GM21619 (cell line): ENCODE measurements at regions not wholly inside any gene's neighbourhood (a gene's known extent, or its start where the extent isn't known, plus 50 kb on each side); places are given as distances from the start of the nearest gene placed in this dataset.
"Not testable (repeated sequence)": the region's sequence is repeated elsewhere in the genome, so short reads cannot be mapped to it uniquely, and the experiment has no call there.

ENCODE experiments used
- ATAC-seq: cut with Tn5 transposase; IDR thresholded peaks from one replicate; pipeline ENCODE4 v1.9.1; 2021; ENCODE audit not compliant: unreplicated experiment

DNA sequence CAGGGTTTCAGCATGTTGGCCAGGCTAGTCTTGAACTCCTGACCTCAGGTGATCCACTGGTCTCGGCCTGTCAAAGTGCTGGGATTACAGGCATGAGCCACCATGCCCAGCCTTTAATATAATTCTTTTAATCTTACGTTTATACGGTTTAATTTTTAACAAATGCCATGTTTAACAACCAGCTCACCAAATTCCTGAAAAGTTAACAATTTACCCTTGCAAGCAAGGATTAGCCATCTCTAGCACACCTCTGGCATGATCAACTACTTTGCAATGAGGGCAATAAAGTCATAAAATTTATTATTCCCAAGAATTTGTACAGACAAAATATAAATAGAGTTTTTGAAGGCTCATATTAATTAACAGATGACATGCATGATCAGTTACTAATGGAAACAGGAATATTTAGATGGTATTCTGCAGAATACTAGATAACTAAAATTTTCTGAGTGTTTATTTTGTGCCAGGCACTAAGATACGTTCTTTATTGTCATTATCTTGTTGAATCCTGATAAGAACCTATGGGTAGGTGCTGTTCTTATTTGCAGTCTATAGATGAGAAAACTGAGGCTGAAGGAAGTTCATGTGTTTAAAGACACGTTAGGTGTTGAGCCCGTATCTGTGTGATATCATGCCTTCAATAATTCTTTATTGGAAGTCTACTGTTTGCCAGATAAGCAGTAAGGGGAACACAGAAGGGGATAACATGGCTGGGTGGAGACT is 190.1 kb downstream of the CDCA7 start:
- ATAC-seq = no peak

DNA sequence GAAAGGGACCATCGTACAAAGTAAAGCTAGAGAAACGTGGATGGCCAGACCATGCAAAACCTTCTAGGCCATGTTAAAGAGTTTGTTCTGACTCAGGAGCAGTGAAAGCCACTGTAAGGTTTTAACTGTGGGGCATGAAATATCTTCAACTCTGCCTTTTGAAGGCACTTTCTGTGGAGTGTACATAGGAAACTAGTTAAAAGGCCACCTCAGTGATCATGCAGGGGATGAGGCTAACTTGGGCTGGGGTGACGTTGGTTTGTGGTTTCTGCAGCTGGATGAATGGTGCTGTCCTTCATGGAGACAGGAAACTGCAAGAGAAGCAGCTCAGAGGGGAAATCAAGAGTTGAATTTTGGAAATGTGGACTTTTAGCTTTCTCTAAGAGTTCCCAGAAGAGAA is 190.7 kb downstream of the CDCA7 start:
- ATAC-seq = no peak

DNA sequence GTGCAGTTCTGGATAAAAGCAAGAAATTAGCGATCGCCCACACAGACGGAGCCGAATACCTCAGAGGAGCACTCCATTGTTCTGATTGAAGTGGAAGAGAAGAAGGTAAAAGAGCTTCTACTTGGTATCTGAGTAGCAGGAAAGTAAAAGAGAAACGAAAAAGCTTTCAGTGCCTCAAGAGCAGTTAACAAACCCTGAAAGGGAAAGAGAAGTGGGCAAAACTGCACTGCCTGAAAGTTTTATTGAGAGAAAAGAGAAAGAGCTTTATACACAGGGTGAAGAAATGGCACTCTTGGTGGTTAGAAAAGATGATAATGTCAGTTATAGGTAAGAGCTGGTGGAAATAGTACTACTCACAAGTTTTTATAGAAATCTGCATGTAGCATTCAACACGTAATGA is 192.8 kb downstream of the CDCA7 start:
- ATAC-seq = no peak

DNA sequence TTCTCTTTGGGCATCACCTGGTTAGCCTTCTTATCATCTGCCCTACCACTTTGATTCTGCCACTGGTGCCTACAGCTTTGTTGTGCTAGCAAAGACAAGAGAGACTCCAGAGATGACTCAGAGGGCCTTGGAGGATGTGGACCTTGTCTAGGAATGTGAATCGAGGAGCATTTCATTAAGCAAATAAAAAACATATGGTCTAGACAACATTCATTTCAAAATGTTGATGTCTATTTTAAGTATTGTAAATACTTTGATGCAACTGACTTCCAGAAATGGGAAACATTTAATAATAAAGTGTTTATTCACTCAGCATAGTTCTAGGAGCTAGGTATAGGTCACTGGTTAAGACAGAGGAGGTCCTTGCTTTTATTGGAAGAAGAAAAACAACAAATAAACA is 195.5 kb downstream of the CDCA7 start:
- no peak for ATAC-seq

DNA sequence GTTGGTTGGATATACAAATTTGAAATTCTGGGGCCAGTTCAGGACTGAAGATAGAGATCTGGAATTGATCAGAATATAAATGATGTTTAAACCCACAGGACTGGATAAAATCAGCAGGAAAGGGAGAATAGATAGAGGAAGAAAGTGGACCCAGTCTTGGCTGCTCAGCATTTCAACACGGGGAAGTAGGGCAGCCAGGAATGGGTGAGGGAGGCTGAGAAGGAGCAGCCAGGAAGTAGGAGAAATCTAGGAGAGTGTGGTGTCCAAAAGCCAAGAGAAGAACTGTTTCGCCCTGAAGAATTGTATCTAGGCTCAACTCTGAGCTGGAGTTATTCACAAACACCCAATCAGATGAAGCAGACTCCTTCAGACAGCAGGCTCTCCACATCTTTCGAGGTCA is 197.9 kb downstream of the CDCA7 start:
- no peak for ATAC-seq

DNA sequence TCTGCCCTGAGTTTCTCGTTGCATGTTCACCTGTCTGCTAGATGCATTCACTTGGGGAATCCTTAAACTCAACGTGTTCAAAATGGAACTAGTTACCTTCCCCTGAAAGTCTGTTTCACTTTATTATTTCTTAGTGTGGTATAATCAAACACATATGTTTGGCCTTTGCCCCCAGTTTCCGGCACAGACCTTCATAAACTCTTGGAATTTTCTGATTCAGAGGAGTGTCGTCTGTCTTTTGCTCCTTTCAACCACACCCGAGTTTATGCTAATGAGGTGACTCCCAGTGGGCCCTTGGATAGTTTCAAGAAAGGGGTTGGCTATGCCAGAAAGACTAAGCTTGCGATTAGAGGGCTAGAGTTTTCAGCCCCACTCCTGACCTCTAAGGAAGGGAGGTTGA is 198.9 kb downstream of the CDCA7 start:
- no peak for ATAC-seq

DNA sequence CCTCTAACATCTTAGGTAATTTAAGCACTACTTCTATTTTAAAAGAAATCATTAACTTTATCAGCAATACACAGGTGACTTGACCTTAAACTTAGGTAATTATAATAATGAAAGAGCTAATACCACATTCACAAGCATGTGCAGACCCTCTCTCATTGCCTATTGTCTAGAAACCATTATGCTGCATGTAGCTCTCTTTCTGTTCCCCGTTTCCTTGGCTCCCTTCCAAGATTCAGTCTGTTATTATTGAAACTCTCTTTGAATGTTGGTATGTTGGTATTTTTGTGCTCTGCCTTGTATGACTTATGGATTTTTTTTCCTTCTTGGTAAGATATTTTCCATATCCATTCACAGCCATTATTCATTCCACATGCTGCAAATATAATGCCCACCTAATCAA is 201.2 kb downstream of the CDCA7 start:
- no peak for ATAC-seq

DNA sequence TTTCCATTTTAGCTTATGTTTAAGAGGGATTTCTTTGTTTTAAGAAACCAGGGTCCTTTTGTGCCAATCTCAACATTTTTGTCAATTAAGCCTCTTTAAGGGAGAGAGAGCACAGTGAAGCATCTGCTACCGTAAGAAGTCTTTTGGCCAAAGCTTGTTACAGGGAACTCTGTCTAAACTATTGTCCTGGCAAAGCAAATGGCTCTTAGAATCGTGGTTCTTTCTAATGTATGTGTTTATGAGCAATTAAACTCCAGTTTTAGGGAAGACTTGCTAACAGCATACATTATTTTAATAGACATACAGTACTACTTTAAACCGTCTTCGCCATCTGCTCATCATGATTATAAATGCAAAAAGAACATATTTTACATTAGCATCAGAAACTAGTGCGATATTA is 202.1 kb downstream of the CDCA7 start:
- no peak for ATAC-seq

DNA sequence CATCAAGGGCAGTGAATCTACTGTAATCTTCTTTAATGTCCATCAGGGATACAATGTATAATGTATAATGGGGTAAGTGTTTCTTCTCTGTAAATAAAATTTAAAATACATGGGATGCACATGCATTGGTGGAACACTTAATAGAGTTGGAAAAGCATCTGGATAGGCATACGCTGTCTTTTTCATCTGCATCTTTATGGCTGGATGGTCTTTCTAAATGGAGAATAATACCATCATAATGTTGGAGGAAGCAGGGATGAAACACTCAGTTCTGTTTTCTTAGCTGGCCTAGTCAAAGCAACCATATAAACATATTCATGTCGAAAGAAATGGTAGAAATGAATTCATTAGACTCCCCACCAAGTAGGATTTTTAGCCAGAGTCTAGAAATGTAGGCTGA is 202.8 kb downstream of the CDCA7 start:
- ATAC-seq = no peak

DNA sequence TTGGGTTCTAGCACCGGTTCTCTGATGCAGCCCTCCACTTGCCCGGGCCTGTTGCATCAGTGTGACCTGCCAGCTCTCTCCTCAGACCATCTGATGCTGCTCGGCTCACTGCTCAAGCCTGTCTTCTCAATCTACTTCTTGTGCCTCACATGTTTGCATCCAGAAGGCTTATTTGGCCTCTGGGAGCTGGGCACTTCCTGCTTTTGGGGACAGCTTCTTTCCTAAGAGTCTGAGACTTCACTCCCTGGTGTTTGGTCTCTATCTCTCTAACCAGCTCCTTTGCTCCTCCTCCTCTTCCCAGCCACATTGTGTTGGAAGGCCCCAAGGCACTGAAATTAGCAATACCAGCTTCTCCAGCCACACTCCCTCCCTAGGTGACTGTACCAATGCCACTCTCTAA is 212.8 kb downstream of the CDCA7 start:
- ATAC-seq = no peak

DNA sequence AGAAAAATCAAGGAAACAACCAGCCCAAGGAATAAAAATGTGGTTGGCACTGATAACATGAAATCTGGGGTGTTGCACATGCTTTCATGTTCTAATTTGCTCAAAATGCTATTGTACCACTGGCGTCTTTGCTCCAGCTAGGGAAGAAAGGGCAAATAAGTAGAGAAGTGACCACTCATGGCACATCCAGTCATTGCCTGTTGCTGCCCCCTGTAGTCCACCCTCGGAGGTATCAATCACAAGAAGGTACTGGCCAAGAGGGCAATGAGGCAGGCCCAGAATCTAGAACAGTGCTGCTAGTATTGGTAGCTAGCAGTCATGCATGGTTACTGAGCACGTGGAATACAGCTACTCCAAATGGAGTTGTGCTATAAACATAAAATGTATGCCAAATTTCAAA is 213.4 kb downstream of the CDCA7 start:
- no peak for ATAC-seq

DNA sequence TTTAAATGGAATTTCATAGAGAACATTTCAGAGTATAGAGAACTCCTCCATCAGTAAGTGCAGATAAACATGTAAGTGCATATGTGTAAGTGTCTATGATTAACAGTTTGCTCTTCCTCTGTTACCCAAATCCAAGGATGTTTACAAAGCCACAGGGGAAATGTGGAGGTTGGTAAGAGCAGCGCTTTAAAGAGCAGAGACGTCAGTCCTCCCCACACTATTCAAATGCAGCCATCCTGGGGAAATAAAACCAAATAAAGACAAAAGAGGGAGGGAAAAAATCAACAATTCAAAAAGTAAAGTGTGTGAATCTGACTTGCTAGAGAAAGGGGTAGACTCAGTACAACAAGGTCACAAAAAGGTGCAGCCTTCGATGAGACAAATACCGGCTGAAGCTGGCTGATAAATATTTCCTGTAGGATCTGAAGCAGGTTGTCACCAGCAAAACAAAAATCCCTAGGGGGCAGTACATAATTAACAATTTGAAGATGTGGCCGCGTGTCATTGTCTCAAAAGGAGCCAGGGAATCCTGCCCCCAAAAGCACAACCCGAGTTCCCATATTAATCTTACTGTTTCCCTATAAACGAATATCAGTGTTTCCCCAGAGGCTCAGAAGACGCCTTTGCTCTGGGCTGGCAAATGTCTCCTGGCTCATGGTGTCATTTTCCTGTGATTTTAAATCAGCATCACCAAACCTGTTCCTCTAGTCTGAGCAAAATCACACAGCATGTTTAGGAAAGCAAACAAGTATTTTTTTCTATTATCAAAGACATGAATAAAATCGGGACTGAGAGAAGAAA is 216.5 kb downstream of the CDCA7 start:
- no peak for ATAC-seq

DNA sequence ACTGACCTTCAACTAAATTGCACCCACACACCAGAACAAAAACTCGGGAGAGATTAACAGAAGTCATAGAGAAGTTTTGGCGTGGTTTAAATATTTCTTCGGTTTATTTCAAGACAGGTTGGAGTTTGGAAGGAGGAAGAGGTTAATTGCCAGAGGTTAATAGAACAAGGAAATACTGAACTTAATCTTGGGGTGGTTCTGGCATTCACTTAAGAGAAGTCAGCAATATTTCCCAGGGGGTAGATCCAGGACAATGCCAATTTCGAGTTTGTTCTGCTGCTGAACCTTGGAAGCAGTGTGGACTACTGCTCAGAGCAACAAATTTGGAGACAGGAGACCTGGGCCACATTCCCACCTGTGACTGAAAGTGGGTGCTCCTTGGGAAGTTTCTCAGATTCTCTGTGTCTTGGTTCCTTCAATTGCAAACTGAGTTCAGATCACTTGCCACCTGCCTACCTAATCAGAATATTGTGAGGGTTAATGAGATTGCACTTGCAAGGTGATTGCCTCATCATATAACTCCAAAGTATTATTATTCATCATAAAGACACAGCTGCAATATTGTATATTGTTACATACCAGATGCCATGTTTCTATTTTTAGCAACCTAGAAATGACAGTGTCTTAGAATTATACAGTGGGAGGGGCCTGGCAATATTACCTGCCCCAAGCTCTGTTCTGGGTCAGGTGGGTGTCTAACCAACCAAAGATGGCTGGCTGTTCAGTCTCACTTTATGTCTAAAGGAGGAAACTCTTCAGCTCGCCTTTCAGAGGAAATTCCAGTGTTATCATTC is 217.4 kb downstream of the CDCA7 start:
- ATAC-seq = no peak

DNA sequence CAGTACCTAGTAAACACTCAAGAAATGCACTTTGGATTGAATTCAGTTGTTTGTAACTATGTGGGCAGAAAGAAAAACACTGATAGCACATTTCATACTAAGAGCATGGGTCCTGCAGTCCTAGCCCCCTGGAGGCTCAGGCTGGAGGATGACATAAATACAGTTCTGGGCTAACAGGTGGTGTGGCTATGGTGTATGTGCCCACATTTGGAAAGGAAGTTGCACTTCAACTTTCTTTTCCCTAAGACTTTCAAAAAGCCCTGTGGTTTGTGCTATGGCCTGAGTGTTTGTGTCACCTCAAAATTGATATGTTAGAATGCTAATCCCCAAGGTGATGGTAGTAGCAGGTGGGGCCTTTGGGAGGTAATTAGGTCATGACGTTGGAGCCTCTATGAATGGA is 218.2 kb downstream of the CDCA7 start:
- no peak for ATAC-seq

DNA sequence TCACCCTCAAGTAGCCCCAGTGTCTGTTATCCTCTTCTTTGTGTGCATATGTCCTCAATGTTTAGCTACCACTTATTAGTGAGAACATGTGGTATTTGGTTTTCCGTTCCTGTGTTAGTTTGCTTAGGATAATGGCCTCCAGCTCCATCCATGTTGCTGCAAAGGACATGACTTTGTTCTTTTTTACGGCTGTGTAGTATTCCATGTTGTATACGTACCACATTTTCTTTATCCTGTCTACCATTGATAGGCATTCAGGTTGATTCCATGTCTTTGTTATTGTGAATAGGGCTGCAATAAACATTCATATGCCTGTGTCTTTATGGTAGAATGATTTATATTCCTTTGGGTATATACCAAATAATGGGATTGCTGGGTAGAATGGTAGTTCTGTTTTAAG is 219.1 kb downstream of the CDCA7 start:
- ATAC-seq = not testable (repeated sequence)

DNA sequence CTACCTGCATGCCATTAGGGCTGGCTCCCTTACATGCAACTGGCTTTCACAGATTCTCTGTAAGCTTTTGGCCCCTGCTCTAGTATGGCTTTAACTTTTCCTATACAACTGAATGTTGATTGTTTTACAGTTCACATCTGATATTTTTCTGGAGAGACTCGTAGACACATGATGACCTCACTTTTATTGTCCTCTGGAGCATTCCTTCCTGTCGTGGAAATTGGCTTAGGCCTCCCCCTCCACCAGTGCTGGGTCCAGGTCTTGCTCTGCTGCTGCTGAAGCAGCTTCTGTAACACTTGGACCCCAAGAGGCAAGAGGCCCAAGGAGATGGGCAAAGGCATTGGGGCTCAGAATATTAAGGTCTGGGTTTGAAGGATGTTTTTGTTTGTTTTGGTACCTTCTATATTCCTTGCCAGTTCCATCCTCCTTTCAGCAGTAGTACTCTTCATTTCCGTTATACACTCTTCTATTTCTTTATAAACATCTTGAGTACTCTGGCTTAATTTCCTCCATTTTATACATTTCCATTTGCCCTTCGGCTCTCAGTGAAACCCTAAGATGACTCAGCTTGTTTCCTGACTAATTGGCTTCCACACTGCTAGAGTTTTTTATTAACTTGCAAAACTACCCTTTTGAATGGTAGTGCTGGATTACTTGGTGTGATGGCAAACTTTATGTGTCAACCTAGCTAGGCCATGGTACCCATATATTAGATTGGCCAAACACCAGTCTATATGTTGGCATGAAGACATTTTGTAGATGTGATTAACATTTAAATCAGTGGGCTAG is 219.8 kb downstream of the CDCA7 start:
- no peak for ATAC-seq

DNA sequence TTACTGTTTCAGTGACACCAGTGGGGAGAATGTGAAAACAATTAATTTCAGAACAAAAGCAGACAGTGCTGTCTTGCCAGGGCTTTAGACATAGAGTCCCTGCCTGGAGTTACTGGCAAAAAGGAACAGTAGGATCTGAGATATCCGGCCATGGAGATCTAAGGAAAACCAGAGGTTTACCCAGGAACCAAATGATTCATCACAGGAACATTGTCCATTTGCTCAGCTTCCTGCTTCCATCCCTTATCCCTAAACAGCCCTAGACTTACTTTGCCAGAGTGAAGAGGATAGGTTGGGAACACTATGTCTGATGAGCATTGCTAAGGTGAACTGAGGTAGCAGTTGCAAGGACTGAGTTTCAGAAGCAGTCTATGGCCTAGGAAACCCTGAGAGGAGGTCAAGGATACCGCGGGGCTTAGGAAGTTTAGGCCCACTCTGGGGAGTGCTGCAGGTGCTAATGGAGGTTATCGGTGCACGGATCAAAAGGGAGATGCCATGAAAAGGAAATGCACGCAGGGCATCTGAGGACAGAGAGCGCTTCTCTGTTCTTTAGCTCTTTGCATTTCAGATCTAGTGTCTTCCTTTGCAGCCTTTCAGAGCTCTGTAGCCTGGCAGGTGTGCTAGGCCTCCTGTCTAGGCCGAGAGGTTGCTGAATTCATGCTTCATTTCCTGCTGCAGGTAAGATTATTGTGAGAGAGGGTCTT is 223.9 kb downstream of the CDCA7 start:
- ATAC-seq = no peak

DNA sequence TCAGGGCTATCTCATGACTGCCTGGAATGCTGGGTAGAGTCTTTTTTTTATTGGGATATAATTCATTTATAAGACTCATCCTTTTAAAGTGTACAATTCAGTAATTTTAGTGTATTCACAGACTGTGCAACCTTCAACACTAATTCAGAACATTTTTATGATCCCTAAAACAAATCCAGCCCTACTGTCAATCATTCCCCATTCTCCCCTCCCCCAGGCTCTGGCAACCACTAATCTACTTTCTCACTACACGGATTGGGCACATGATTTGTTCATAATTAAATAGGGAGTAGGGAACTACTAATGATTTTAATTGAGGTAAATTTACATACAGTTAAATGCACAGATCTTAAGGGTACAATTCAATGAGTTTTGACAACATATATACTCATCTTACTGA is 225.7 kb downstream of the CDCA7 start:
- no peak for ATAC-seq

DNA sequence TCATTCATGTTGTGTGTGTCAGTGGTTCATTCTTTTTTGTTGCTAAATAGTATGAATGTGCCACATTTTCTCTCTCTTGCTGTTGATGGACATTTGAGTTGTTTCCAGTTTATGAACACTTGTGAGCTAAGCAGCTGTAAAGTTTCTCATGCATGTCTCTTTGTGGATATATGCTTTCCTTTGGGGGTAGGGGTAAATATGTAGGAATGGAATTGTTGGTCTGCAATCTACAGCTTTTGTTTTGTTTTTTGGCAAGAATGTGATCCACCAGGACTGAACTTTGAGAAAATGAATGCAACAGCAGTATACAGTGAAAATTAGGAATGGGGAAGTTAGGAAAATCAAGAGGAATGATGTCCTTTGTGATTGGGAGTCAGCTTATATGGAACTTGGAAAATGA is 226.3 kb downstream of the CDCA7 start:
- ATAC-seq = no peak

DNA sequence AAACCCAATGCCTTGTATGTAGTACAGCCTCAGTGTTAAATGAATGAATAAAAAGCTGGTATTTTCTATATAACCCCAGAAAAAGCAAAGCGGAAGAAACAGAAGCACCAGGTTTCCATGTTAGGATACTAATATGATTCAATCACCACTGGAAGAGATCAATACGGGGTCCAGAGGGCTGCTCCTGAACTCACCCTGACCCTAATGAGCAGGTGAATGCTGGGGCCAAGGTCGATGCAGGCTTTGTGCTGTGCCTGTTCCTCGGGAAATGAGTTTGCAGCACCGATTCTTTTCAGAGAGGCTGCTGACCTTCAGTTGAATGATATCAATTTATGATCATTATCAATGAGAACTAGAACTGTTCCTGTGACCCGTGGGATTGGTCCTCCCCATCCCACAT is 228.5 kb downstream of the CDCA7 start:
- ATAC-seq = no peak

DNA sequence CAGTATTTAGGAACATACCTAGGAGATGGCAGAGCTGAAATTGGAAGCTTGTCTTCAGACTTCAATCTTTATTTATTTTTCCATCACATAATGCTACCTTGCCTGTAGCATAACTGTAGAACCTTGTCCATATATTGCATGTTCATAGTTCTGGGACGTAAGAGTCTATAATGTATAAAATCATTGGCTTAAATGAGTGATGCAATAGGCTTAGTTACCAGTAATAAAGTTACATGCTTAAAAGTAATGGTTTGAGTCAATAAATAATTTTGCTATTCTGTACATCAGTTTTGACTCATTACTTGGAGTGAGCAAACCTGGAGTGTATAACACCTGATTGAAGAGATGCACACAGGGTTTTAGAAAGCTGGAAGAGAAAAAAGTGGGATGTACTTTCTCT is 229.3 kb downstream of the CDCA7 start:
- no peak for ATAC-seq
